ENCODE measurements at regions not wholly inside any gene's neighbourhood (a gene's known extent, or its start where the extent isn't known, plus 50 kb on each side); places are given as distances from the start of the nearest gene placed in this dataset.

- no peak for DNase-seq (ENCODE audit: low read depth in 2 of 3, low spot score in 1 of 3)
These were observed 114.9 kb upstream of the ANKRD1 start for GRCh38 chr10:91035650-91036292.

GRCh38 chr10:91036807-91037411 lies 116.0 kb upstream of the ANKRD1 start:
- DNase-seq (ENCODE audit: low read depth in 2 of 3, low spot score in 1 of 3), result no peak

- DNase-seq (ENCODE audit: low read depth in 2 of 3, low spot score in 1 of 3), result no peak
These were observed 118.1 kb upstream of the ANKRD1 start for GRCh38 chr10:91038971-91039370.

DNA sequence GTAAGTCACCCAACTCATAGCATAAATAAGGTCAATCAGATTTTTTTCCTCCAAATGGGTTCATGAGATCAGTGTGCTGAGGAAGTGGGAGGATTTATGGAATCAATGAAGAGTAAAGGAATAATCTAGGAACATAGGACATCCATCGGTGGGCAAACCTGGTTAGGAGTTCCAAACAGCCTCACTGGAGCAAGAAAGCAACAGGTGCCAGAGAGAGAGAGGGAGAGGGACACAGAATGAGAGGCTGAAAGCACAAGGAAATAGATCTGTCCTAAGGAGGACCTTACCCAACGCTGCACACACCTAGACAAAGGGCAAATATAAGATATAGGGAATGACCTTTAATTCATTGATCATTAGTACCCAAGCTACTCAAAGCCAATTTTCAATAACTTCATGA lies 119.5 kb upstream of the ANKRD1 start:
- no peak for DNase-seq (ENCODE audit: low read depth in 2 of 3, low spot score in 1 of 3)

GRCh38 chr10:91042069-91042468 lies 121.2 kb upstream of the ANKRD1 start:
- DNase-seq (ENCODE audit: low read depth in 2 of 3, low spot score in 1 of 3), result no peak

GRCh38 chr10:91043173-91043910 lies 122.5 kb upstream of the ANKRD1 start:
- DNase-seq (ENCODE audit: low read depth in 2 of 3, low spot score in 1 of 3), result no peak

- DNase-seq (ENCODE audit: low read depth in 2 of 3, low spot score in 1 of 3), result no peak
These were observed 126.0 kb upstream of the ANKRD1 start for GRCh38 chr10:91046869-91047268.

GRCh38 chr10:91048380-91048779 lies 127.5 kb upstream of the ANKRD1 start:
- DNase-seq (ENCODE audit: low read depth in 2 of 3, low spot score in 1 of 3), result no peak

DNA sequence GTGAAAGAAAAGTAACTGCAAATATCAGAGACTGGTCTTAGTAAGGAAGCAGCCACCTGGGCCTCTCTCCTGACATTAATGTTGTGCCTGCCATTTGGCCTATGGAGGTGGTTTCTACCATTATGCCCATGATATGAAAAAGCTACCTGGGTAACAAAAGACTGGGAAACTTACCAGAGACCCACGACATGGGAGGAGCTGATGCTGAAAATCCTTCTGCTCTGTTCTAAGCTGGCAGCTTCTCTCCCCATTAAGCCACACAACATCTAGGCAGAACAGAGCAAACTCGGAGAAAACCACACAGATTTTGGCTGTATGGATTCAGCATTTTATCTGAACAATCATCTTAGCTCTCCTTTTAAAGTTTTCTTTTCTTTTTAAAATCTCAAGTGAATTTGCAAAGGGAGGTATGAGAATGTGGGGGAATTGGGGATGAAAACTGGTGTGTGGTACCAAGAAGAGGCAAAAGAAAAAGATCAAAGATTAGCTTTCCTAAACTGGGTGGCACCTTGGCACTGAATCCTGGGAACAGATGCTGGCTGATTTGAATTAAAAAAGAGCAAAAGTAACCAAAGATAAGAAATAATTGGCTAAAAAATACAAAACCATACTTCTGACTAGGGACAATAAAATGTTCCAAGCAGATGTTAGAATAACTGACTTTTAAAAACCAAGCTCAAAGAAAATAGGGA lies 128.6 kb upstream of the ANKRD1 start:
- DNase-seq (ENCODE audit: low read depth in 2 of 3, low spot score in 1 of 3), result no peak

- DNase-seq (ENCODE audit: low read depth in 2 of 3, low spot score in 1 of 3), result no peak
These were observed 129.1 kb upstream of the ANKRD1 start for GRCh38 chr10:91049988-91050360.

- no peak for DNase-seq (ENCODE audit: low read depth in 2 of 3, low spot score in 1 of 3)
These were observed 129.6 kb upstream of the ANKRD1 start for GRCh38 chr10:91050371-91051034.

DNA sequence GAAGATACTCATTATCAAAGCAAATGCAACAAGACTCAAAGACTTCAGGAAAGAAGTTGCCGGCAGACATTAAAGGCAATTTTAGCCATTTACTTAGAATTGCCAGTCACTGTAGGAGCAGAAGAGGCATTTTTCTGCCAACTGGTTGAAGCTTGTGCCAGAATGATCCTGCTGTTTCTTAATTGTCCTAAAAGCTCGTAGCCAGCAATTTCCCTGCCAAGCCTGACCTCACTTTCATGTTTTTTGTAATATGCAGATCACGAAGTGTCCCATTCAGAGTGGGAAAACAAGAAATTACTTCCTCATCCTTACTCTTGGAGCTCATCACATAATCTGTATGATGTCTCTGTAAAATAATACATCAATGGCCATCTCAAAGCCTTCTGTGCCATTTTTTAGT lies 130.9 kb upstream of the ANKRD1 start:
- no peak for DNase-seq (ENCODE audit: low read depth in 2 of 3, low spot score in 1 of 3)

DNA sequence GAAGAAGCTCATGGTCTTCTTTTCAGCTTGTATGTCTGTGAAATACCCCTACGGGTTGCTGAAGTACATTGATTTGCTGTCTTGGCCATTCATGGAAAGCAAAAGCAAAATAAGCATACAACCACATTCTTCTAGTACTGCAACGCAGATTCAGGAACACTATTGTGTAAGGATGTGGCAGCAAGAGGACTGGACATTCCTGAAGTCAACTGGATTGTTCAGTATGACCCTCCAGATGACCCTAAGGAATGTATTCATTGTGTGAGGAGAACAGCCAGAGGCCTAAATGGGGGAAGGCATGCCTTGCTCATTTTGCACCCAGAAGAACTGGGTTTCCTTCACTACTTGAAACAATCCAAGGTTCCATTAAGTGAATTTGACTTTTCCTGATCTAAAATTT lies 133.4 kb upstream of the ANKRD1 start:
- DNase-seq (ENCODE audit: low read depth in 2 of 3, low spot score in 1 of 3), result no peak

- DNase-seq (ENCODE audit: low read depth in 2 of 3, low spot score in 1 of 3), result no peak
These were observed 140.3 kb upstream of the ANKRD1 start for GRCh38 chr10:91061187-91061586.

DNA sequence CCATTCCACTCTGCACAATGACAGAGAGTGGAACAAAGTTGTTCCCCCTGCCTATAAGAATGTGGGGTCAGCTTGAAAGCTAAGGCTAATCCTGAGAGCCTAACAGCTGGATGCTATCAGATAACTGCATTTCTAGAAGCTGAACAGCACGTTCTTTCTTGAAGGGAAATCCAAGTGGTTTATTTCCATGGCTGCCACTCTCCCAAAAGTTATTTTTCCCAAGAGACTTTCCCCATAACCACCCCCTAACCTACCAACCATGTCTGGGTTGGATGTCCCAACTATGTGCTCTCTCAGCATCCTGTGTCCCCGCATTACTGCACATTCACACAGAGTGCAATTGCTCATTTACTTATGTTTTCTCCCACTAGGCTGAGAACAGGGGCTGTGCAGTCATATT lies 140.7 kb upstream of the ANKRD1 start:
- no peak for DNase-seq (ENCODE audit: low read depth in 2 of 3, low spot score in 1 of 3)

- DNase-seq (ENCODE audit: low read depth in 2 of 3, low spot score in 1 of 3), result no peak
These were observed 141.2 kb upstream of the ANKRD1 start for GRCh38 chr10:91062091-91062490.

GRCh38 chr10:91071786-91072185 lies 148.7 kb upstream of the PCGF5 start:
- no peak for DNase-seq (ENCODE audit: low read depth in 2 of 3, low spot score in 1 of 3)

DNA sequence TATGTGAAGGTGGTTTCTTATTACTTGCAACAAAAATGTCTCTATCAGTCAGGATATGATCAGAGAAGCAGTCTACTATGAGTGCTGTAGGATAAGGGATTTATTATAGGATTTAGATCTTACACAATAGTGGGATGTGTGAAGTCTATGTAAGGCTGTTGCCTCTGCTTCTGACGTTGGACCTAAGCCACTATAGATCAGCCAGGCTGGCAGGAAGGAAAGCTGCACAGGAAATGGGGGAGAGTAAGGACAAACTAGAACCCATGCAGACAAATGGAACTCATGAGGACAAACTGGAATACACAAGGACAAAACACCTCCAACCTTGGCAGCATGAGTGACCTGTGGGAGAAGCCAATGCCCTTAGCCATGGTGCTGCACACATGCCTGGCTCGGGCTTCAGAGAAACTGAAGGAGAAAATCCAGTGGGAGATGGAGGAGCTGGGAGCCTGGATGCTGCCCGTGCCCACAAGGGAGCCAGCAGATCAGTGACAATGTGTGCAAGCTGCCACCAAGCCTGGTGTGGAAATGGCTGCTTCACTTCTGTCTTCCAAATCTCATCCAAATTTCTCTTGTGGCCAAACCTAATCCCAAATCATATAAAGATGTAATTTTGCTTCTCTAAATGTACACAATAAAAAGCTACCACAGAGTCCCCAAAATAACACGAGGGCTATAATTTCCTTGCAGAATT lies 147.0 kb upstream of the PCGF5 start:
- DNase-seq (ENCODE audit: low read depth in 2 of 3, low spot score in 1 of 3), result no peak

DNA sequence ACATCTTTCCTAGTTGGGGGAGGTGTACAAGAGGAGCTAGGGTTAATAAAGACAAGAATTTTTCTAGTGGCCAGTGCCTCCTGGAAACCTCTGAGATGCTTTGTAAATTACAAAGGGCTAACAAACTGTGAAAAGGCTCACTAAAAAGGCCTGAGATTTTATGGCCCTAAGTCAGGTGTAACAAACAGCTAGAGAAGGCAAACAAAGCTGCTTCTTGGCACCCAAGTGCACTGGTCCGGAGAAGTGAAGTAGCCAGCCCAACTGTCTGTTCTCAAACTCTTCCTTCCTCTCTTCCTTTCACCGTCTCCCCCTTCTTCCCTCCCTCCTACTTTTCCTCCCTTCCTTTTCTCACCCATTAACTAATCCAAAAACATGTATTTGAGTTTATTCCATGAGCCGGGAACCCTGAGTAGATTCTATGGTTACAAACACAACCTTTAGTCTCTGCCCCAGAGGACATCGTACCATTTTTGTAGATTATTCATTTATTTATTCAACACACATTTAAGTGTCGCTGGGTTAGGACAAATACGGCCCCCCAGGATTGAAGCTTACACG lies 143.4 kb upstream of the PCGF5 start:
- no peak for DNase-seq (ENCODE audit: low read depth in 2 of 3, low spot score in 1 of 3)

DNA sequence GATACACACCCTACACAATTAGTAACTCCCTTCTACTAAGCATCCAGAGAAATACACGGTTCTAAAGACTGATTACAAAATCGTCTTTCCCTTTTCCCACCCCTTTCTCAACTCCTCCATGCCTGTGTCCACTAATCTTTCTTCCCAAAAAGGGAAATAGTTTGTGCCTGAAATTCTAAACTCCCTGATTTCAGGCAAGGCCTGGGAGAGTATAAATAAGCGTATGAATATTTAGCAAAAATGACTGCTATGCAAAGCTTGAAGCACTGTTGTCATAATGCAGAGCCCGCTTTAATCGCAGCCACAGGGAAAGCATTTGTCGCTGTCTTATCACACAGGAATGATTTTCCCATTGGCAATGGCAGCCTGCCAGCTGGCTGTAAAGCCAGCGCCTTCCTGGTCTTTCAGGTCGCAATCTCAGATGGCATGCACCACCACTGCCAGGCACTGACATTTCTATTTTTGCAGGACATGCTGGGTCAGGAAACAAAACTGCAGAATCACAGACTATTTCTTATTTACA lies 142.9 kb upstream of the PCGF5 start:
- no peak for DNase-seq (ENCODE audit: low read depth in 2 of 3, low spot score in 1 of 3)
